Activated CD8-positive, alpha-beta memory T cell treated with anti-CD3 and anti-CD28 coated beads, Interleukin-2, amount 10 ng/mL, durations not matched to agents 7 days and 5 days (primary cell): ENCODE measurements at regions not wholly inside any gene's neighbourhood (a gene's known extent, or its start where the extent isn't known, plus 50 kb on each side); places are given as distances from the start of the nearest gene placed in this dataset.

Experiments used
- ATAC-seq: fragments of 150-1000 bp; cut with Tn5 transposase; one replicate; pipeline ENCODE4 v1.10.0; 2021; ENCODE audit warnings: moderate library complexity
- CTCF ChIA-PET: fragments of 350-600 bp; sonication (Branson Sonifier 250); formaldehyde crosslinking; loops from one replicate; lab custom pipeline; 2021; ENCODE audit warnings: antibody characterized with exemption; lab: Charles Lee
- DNase-seq: peaks from one replicate; pipeline ENCODE4 v3.0.0-alpha.2; 2020
- H3K27ac Mint-ChIP-seq: one replicate; pipeline ENCODE4 v1.8.0; 2021; ENCODE audit warnings: mild to moderate bottlenecking, mixed read lengths
- H3K27me3 Mint-ChIP-seq: one replicate; pipeline ENCODE4 v1.8.0; 2021; ENCODE audit warnings: mixed read lengths
- H3K36me3 Mint-ChIP-seq: one replicate; pipeline ENCODE4 v1.8.0; 2021; ENCODE audit warnings: mild to moderate bottlenecking, mixed read lengths
- H3K4me1 Mint-ChIP-seq: one replicate; pipeline ENCODE4 v1.8.0; 2021; ENCODE audit warnings: mixed read lengths
- H3K4me3 Mint-ChIP-seq: one replicate; pipeline ENCODE4 v1.8.0; 2021; ENCODE audit warnings: mild to moderate bottlenecking, moderate library complexity, mixed read lengths
- H3K9me3 Mint-ChIP-seq: one replicate; pipeline ENCODE4 v1.8.0; 2022; ENCODE audit warnings: low read depth, mixed read lengths

DNA sequence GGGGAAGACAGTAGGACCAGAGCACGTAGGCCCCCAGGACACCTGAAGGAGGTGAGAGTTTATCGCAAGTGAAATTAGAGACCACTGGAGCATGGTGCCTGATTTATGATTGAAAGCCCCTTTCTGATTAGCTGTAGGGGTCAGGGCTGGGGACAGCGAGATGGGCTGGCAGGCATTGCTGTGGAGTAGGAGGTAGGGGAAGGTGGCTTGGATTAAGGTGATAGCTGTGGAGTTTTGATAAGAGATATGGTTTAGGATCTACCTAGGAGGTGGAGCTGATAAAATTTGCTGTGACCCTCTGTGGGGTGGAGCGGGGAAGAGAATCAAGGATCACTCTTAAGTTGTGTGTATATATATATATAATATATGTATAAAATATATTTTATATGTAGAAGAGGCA lies 157.5 kb downstream of the CD8B2 start:
- DNase-seq (no peak), ATAC-seq (no peak)
- no peaks in the 10 kb centered on the region for H3K4me1 Mint-ChIP-seq
- no peaks in the 10 kb centered on the region for H3K27me3 Mint-ChIP-seq
- CTCF ChIA-PET: no interaction called here
- no peak overlapping the region for H3K4me3 Mint-ChIP-seq
- H3K36me3 Mint-ChIP-seq: no peaks in the 10 kb centered on the region
- H3K27ac Mint-ChIP-seq: no peak overlapping the region
- no peaks in the 10 kb centered on the region for H3K9me3 Mint-ChIP-seq

GRCh38 chr2:106646605-106647004 lies 159.4 kb downstream of the CD8B2 start:
- no peak for ATAC-seq
- DNase-seq: no peak
- CTCF ChIA-PET: no interaction called here
- no peaks in the 10 kb centered on the region for H3K36me3 Mint-ChIP-seq
- no peaks in the 10 kb centered on the region for H3K9me3 Mint-ChIP-seq
- H3K27ac Mint-ChIP-seq: no peak overlapping the region
- H3K4me1 Mint-ChIP-seq: no peaks in the 10 kb centered on the region
- H3K27me3 Mint-ChIP-seq: peaks cover 2% of the 10 kb centered on the region
- no peak overlapping the region for H3K4me3 Mint-ChIP-seq

GRCh38 chr2:106649306-106649705 lies 162.1 kb downstream of the CD8B2 start:
- DNase-seq: no peak
- Mint-ChIP-seq H3K36me3 (no peaks in the 10 kb centered on the region), H3K4me1 (no peaks in the 10 kb centered on the region), H3K9me3 (no peaks in the 10 kb centered on the region), H3K27me3 (peaks cover 6% of the 10 kb centered on the region), H3K4me3 (no peak overlapping the region), H3K27ac (no peak overlapping the region)
- no peak for ATAC-seq
- CTCF ChIA-PET: no interaction called here

- DNase-seq (no peak), ATAC-seq (no peak)
- no peak overlapping the region for H3K27ac Mint-ChIP-seq
- no peaks in the 10 kb centered on the region for H3K36me3 Mint-ChIP-seq
- no peak overlapping the region for H3K4me3 Mint-ChIP-seq
- CTCF ChIA-PET: no interaction called here
- H3K27me3 Mint-ChIP-seq: peaks cover 6% of the 10 kb centered on the region
- no peaks in the 10 kb centered on the region for H3K9me3 Mint-ChIP-seq
- H3K4me1 Mint-ChIP-seq: no peaks in the 10 kb centered on the region
Measured at GRCh38 chr2:106653465-106653864, 166.3 kb downstream of the CD8B2 start.

GRCh38 chr2:106658616-106659015 lies 171.5 kb downstream of the CD8B2 start:
- DNase-seq (no peak), ATAC-seq (no peak)
- CTCF ChIA-PET: no interaction called here
- H3K9me3 Mint-ChIP-seq: no peaks in the 10 kb centered on the region
- H3K36me3 Mint-ChIP-seq: no peaks in the 10 kb centered on the region
- no peaks in the 10 kb centered on the region for H3K4me1 Mint-ChIP-seq
- no peak overlapping the region for H3K27ac Mint-ChIP-seq
- no peaks in the 10 kb centered on the region for H3K27me3 Mint-ChIP-seq
- no peak overlapping the region for H3K4me3 Mint-ChIP-seq

DNA sequence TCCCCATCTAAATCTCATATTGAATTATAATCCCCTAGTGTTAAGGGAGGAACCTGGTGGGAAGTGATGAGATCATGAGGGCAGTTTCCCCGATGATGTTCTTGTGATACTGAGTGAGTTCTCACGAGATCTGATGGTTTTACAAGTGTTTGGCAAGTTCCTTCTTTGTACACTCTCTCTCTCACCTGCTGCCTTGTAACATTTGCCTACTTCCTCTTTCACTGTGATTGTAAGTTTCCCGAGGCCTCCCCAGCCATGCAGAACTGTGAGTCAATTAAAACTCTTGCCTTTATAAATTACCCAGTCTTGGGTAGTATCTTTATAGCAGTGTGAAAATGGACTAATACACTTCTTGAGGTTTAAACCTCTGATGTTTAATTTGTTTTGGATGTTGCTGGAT lies 177.5 kb downstream of the CD8B2 start:
- H3K27ac Mint-ChIP-seq: no peak overlapping the region
- H3K4me1 Mint-ChIP-seq: no peaks in the 10 kb centered on the region
- no peak overlapping the region for H3K4me3 Mint-ChIP-seq
- DNase-seq: no peak
- CTCF ChIA-PET: no interaction called here
- H3K36me3 Mint-ChIP-seq: no peaks in the 10 kb centered on the region
- H3K27me3 Mint-ChIP-seq: no peaks in the 10 kb centered on the region
- no peak for ATAC-seq
- no peaks in the 10 kb centered on the region for H3K9me3 Mint-ChIP-seq

DNA sequence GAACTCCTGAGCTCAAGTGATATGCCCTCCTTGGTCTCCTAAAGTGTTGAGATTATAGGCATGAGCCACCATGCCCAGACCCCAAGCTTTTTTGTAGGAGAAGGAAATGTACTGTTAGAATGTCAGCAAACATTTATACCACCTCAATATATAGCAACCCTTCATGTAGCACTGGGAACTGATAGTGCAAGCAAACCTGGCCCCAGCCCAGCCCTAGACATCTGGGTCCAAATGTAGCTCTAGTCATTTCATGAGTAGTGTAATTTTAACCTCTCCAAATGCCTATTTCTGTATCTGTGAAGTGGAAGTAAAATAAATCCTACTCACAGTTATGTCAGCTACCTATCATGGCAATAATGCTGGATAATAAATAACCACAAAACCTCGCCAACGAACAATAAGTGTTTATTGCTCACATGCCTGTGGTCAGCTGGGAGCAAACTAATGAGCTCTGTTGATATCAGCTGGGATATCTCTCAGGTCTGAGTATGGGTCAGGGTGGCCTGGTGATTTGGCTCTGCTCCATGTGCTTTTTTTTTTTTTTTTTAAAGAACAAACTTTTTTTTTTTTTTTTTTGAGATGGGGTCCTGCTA lies 180.4 kb downstream of the CD8B2 start:
- Mint-ChIP-seq H3K27me3 (no peaks in the 10 kb centered on the region), H3K4me1 (no peaks in the 10 kb centered on the region), H3K9me3 (no peaks in the 10 kb centered on the region), H3K27ac (no peak overlapping the region), H3K36me3 (no peaks in the 10 kb centered on the region), H3K4me3 (no peak overlapping the region)
- CTCF ChIA-PET: interaction anchor here (0.7 kb wide), 1 partner anchor 11 kb away, joined by 3 read pairs; no protein-coding TSS in a partner anchor
- DNase-seq: no peak
- ATAC-seq: no peak

- H3K36me3 Mint-ChIP-seq: no peaks in the 10 kb centered on the region
- no peak overlapping the region for H3K4me3 Mint-ChIP-seq
- no peak for DNase-seq
- ATAC-seq: no peak
- CTCF ChIA-PET: no interaction called here
- no peaks in the 10 kb centered on the region for H3K27me3 Mint-ChIP-seq
- H3K4me1 Mint-ChIP-seq: no peaks in the 10 kb centered on the region
- H3K9me3 Mint-ChIP-seq: no peaks in the 10 kb centered on the region
- H3K27ac Mint-ChIP-seq: no peak overlapping the region
Measured at GRCh38 chr2:106685180-106685897, 198.2 kb downstream of the CD8B2 start.

DNA sequence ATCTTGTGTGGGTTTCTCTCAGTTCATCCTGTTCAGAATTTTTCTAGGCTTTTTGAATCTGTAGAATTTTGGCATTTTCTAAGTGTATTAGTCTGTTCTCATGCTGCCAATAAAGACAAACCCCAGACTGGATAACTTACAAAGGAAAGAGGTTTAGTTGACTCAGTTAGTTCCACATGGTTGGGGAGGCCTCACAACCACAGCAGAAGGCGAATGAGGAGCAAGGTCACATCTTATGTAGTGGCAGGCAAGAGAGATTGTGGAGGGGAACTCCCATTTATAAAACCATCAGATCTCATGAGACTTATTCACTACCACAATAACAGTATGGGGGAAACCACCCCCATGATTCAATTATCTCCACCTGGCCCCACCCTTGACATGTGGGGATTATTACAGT lies 199.2 kb downstream of the ST6GAL2 start:
- H3K4me1 Mint-ChIP-seq: no peaks in the 10 kb centered on the region
- no peak overlapping the region for H3K27ac Mint-ChIP-seq
- H3K36me3 Mint-ChIP-seq: no peaks in the 10 kb centered on the region
- no peak for ATAC-seq
- H3K27me3 Mint-ChIP-seq: no peaks in the 10 kb centered on the region
- CTCF ChIA-PET: no interaction called here
- DNase-seq: no peak
- no peaks in the 10 kb centered on the region for H3K9me3 Mint-ChIP-seq
- no peak overlapping the region for H3K4me3 Mint-ChIP-seq

DNA sequence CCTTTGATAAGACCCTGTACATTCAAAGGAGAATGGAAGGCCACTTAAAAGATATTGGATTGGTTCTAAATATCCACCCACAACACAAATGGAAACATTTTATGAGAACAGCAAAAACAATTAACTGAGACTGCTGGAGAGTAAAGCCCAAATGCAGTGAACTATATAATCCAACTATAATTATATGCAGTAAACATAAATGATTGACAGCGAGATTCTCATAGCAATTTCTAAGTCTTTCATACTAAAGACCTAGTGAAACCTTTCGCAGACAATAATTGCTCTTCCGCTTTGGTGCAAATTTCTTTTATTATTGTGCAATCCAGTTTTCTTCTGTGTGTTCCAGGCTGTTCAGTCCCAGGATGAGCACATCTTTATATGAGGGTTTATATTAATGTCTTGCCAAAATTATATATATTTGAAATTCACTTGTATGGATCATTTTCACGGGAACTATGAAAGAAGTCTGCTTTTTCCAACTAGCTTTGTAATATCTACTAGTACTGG lies 190.9 kb downstream of the ST6GAL2 start:
- CTCF ChIA-PET: no interaction called here
- ATAC-seq (no peak), DNase-seq (no peak)
- H3K4me1 Mint-ChIP-seq: no peaks in the 10 kb centered on the region
- no peaks in the 10 kb centered on the region for H3K9me3 Mint-ChIP-seq
- no peaks in the 10 kb centered on the region for H3K27me3 Mint-ChIP-seq
- H3K36me3 Mint-ChIP-seq: no peaks in the 10 kb centered on the region
- no peak overlapping the region for H3K4me3 Mint-ChIP-seq
- H3K27ac Mint-ChIP-seq: no peak overlapping the region

DNA sequence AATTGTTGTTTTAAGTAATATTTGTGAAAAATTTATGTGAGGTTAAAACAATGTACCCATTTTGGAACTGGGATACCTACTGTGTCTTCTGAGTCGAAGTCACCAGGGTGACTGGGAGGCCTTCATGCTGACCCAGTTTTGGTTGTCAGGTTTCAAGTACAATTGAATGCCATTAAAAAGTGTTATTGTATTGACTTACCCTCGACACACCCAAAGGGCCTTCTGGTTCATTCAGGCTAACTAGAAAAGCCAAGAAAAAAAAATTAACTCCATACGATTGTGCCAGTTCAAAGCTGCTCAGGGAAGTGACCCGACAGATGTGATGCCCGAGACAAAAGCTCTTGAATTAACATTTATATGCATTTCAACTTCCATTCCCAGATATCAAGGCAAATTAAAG lies 190.0 kb downstream of the ST6GAL2 start:
- no peak for DNase-seq
- Mint-ChIP-seq H3K4me3 (no peak overlapping the region), H3K9me3 (no peaks in the 10 kb centered on the region), H3K27ac (no peak overlapping the region), H3K4me1 (no peaks in the 10 kb centered on the region), H3K27me3 (no peaks in the 10 kb centered on the region), H3K36me3 (no peaks in the 10 kb centered on the region)
- no peak for ATAC-seq
- CTCF ChIA-PET: no interaction called here

DNA sequence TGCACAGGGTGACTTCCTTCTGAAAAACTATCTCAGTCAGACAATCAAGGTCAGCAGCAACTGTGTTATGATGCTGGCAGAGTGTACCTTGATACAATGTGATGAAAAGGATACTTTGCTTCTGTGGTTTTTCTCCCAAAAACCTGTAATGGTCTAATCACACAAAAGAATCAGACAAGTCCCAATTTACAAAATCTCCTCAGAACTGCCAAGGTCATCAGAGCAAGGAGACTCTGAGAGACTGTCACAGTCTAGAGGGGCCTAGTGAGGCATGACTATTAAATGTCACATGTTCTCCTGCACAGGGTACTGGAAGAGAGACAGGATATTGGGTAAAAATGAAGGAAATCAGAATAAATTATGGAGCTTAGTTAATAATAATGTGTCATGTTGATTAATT lies 185.4 kb downstream of the ST6GAL2 start:
- Mint-ChIP-seq H3K27me3 (no peaks in the 10 kb centered on the region), H3K4me1 (no peaks in the 10 kb centered on the region), H3K27ac (no peak overlapping the region), H3K9me3 (no peaks in the 10 kb centered on the region), H3K36me3 (no peaks in the 10 kb centered on the region), H3K4me3 (no peak overlapping the region)
- ATAC-seq (no peak), DNase-seq (no peak)
- CTCF ChIA-PET: no interaction called here

- CTCF ChIA-PET: no interaction called here
- Mint-ChIP-seq H3K27ac (no peak overlapping the region), H3K27me3 (no peaks in the 10 kb centered on the region), H3K4me3 (no peak overlapping the region), H3K9me3 (no peaks in the 10 kb centered on the region), H3K4me1 (no peaks in the 10 kb centered on the region), H3K36me3 (no peaks in the 10 kb centered on the region)
- DNase-seq (no peak), ATAC-seq (no peak)
Measured at GRCh38 chr2:106701203-106702022, 184.6 kb downstream of the ST6GAL2 start.

DNA sequence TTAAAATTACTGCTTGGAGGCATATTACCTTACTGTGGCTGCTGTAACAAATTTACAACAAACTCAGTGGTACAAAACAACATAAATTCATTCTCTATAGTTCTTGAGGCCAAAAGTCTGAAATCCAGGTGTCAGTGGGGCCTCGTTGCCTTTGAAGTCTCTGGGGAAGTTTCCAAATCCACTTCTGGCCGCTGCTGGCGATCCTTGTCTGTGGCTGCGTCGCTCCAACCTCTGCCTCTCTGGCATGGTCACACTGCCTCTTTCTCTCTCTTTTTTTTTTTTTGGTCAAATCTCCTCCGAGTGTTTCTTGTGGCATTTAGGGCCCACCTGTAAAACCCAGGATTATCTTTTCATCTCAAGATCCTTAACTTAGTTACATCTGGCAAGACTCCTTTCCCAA lies 182.8 kb downstream of the ST6GAL2 start:
- no peak for ATAC-seq
- CTCF ChIA-PET: no interaction called here
- no peaks in the 10 kb centered on the region for H3K9me3 Mint-ChIP-seq
- no peaks in the 10 kb centered on the region for H3K4me1 Mint-ChIP-seq
- DNase-seq: no peak
- no peaks in the 10 kb centered on the region for H3K36me3 Mint-ChIP-seq
- no peak overlapping the region for H3K4me3 Mint-ChIP-seq
- H3K27ac Mint-ChIP-seq: no peak overlapping the region
- no peaks in the 10 kb centered on the region for H3K27me3 Mint-ChIP-seq
